ENCODE measurements at regions not wholly inside any gene's neighbourhood (a gene's known extent, or its start where the extent isn't known, plus 50 kb on each side); places are given as distances from the start of the nearest gene placed in this dataset.

DNA sequence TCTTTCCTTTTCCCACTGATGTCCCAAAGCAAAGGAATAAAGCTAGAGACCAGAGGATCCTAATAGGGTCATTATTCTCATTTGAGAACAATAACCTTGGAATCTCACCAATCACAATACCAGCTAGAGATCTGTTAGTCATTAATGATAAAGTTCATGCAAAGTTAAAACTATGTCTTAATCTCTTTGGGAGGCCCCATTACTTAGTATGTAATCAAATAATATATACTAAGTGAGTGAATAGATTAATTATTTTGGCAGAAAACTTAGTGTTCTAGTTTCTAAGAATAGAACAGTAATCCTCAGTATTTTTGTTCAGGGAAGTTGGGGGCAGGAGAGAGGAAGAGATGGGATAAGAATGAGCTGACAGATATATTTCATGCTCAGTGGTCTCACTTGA is 227.2 kb downstream of the MTERF1 start:
- no peak overlapping the region for H3K4me2 ChIP-seq (ENCODE audit: insufficient read depth, low read length)
- no peaks in the 10 kb centered on the region for H3K9me3 ChIP-seq (replicated peaks; ENCODE audit: control insufficient read depth, insufficient read depth, low read depth, low read length)
- no peaks in the 10 kb centered on the region for H3K27me3 ChIP-seq (ENCODE audit: control insufficient read depth in 2 of 2, insufficient read depth in 2 of 2, low read length in 2 of 2)
- no peak overlapping the region for H3K4me3 ChIP-seq
- POLR2A ChIA-PET = interaction anchor here (0.7 to 1.2 kb wide), 2 partner anchors 15 to 49 kb away, joined by 3 to 4 read pairs; no protein-coding TSS in a partner anchor
- no peak overlapping the region for H3K9ac ChIP-seq (ENCODE audit: insufficient read depth in 1 of 2, low read depth in 2 of 2, low read length in 2 of 2)
- DNase-seq (ENCODE audit: extremely low read depth in 1 of 4, low spot score in 3 of 4) = no peak
- no peak overlapping the region for H3K27ac ChIP-seq (ENCODE audit: extremely low read depth, low read depth, low read length)
- CTCF ChIA-PET (ENCODE audit: low intra/inter-chr PET ratio) = no interaction called here
- no peaks in the 10 kb centered on the region for H3K79me2 ChIP-seq (ENCODE audit: control insufficient read depth, insufficient read depth, low read length)
- no peak for ATAC-seq
- H3K9me1 ChIP-seq (ENCODE audit: control insufficient read depth, insufficient read depth, low read length) = no peaks in the 10 kb centered on the region
- TF ChIP-seq RAD51 (IDR thresholded peaks at IDR 0.05; ENCODE audit: borderline replicate concordance, low read depth) (no peak), NRF1 (conservative IDR thresholded peaks at IDR 0.05 in 1 of 2, IDR thresholded peaks at IDR 0.05 in 1 of 2) (no peak)
- TF ChIP-seq, protein P1, sequence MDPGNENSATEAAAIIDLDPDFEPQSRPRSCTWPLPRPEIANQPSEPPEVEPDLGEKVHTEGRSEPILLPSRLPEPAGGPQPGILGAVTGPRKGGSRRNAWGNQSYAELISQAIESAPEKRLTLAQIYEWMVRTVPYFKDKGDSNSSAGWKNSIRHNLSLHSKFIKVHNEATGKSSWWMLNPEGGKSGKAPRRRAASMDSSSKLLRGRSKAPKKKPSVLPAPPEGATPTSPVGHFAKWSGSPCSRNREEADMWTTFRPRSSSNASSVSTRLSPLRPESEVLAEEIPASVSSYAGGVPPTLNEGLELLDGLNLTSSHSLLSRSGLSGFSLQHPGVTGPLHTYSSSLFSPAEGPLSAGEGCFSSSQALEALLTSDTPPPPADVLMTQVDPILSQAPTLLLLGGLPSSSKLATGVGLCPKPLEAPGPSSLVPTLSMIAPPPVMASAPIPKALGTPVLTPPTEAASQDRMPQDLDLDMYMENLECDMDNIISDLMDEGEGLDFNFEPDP (CRISPR knock-in tag; IDR thresholded peaks at IDR 0.05) = no peak
- no peak overlapping the region for H2AFZ ChIP-seq (ENCODE audit: low read depth, low read length)
- FAIRE-seq = no peak
- no peaks in the 10 kb centered on the region for H4K20me1 ChIP-seq (replicated peaks; ENCODE audit: control insufficient read depth, insufficient read depth, low read length)
- no TSS peak for BruUV-seq (replicated peaks)
- intact Hi-C loops (cut with micrococcal nuclease) (no loop called here), in situ Hi-C loops (cut with MboI) (no loop called here)
- no peaks in the 10 kb centered on the region for H3K4me1 ChIP-seq (replicated peaks in 1 of 2; ENCODE audit: control insufficient read depth in 2 of 2, insufficient read depth in 2 of 2, low read length in 2 of 2)
- H3K36me3 ChIP-seq (ENCODE audit: control insufficient read depth, insufficient read depth, low read length) = no peaks in the 10 kb centered on the region

DNA sequence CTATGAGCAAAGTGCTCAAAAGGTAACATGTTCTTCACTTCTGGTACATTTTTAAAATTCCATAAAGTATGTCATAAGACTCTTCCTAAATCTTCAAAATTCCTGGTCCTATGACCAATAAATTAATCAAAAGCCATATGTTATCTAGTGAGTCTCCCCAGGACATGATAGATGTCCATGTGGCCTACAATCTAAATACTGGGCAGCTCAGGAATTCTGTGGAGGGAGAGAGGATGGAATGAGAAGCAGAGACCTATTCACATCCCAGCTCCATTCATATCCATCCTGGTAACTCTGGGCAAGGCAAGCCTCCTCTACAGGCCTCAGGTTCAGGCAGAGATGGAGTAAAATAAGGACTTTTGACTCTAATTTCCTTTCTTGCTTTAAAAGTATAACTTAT is 224.8 kb downstream of the MTERF1 start:
- no peak for DNase-seq (ENCODE audit: extremely low read depth in 1 of 4, low spot score in 3 of 4)
- no peaks in the 10 kb centered on the region for H3K27me3 ChIP-seq (ENCODE audit: control insufficient read depth in 2 of 2, insufficient read depth in 2 of 2, low read length in 2 of 2)
- no peak for ATAC-seq
- in situ Hi-C loops (cut with MboI) (no loop called here), intact Hi-C loops (cut with micrococcal nuclease) (no loop called here)
- no peak overlapping the region for H3K4me2 ChIP-seq (ENCODE audit: insufficient read depth, low read length)
- no peaks in the 10 kb centered on the region for H4K20me1 ChIP-seq (replicated peaks; ENCODE audit: control insufficient read depth, insufficient read depth, low read length)
- no peak overlapping the region for H2AFZ ChIP-seq (ENCODE audit: low read depth, low read length)
- ChIA-PET CTCF (ENCODE audit: low intra/inter-chr PET ratio) (no interaction called here), POLR2A (no interaction called here)
- no peaks in the 10 kb centered on the region for H3K9me3 ChIP-seq (replicated peaks; ENCODE audit: control insufficient read depth, insufficient read depth, low read depth, low read length)
- no peaks in the 10 kb centered on the region for H3K9me1 ChIP-seq (ENCODE audit: control insufficient read depth, insufficient read depth, low read length)
- no TSS peak for BruUV-seq (replicated peaks)
- no peaks in the 10 kb centered on the region for H3K4me1 ChIP-seq (replicated peaks in 1 of 2; ENCODE audit: control insufficient read depth in 2 of 2, insufficient read depth in 2 of 2, low read length in 2 of 2)
- H3K36me3 ChIP-seq (ENCODE audit: control insufficient read depth, insufficient read depth, low read length) = no peaks in the 10 kb centered on the region
- no peak for FAIRE-seq
- TF ChIP-seq, protein P2, sequence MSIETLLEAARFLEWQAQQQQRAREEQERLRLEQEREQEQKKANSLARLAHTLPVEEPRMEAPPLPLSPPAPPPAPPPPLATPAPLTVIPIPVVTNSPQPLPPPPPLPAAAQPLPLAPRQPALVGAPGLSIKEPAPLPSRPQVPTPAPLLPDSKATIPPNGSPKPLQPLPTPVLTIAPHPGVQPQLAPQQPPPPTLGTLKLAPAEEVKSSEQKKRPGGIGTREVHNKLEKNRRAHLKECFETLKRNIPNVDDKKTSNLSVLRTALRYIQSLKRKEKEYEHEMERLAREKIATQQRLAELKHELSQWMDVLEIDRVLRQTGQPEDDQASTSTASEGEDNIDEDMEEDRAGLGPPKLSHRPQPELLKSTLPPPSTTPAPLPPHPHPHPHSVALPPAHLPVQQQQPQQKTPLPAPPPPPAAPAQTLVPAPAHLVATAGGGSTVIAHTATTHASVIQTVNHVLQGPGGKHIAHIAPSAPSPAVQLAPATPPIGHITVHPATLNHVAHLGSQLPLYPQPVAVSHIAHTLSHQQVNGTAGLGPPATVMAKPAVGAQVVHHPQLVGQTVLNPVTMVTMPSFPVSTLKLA (conservative IDR thresholded peaks at IDR 0.05) = no peak
- TF ChIP-seq PHF20 (IDR thresholded peaks at IDR 0.05; ENCODE audit: partially characterized antibody) (no peak), MAFG (tag; conservative IDR thresholded peaks at IDR 0.05) (no peak), FOSL1 (tag; conservative IDR thresholded peaks at IDR 0.05) (no peak)
- TF ChIP-seq, protein P3, sequence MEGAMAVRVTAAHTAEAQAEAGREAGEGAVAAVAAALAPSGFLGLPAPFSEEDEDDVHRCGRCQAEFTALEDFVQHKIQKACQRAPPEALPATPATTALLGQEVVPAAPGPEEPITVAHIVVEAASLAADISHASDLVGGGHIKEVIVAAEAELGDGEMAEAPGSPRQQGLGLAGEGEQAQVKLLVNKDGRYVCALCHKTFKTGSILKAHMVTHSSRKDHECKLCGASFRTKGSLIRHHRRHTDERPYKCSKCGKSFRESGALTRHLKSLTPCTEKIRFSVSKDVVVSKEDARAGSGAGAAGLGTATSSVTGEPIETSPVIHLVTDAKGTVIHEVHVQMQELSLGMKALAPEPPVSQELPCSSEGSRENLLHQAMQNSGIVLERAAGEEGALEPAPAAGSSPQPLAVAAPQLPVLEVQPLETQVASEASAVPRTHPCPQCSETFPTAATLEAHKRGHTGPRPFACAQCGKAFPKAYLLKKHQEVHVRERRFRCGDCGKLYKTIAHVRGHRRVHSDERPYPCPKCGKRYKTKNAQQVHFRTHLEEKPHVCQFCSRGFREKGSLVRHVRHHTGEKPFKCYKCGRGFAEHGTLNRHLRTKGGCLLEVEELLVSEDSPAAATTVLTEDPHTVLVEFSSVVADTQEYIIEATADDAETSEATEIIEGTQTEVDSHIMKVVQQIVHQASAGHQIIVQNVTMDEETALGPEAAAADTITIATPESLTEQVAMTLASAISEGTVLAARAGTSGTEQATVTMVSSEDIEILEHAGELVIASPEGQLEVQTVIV (CRISPR knock-in tag; IDR thresholded peaks at IDR 0.05; ENCODE audit: borderline replicate concordance) = no peak
- TF ChIP-seq, protein P4, sequence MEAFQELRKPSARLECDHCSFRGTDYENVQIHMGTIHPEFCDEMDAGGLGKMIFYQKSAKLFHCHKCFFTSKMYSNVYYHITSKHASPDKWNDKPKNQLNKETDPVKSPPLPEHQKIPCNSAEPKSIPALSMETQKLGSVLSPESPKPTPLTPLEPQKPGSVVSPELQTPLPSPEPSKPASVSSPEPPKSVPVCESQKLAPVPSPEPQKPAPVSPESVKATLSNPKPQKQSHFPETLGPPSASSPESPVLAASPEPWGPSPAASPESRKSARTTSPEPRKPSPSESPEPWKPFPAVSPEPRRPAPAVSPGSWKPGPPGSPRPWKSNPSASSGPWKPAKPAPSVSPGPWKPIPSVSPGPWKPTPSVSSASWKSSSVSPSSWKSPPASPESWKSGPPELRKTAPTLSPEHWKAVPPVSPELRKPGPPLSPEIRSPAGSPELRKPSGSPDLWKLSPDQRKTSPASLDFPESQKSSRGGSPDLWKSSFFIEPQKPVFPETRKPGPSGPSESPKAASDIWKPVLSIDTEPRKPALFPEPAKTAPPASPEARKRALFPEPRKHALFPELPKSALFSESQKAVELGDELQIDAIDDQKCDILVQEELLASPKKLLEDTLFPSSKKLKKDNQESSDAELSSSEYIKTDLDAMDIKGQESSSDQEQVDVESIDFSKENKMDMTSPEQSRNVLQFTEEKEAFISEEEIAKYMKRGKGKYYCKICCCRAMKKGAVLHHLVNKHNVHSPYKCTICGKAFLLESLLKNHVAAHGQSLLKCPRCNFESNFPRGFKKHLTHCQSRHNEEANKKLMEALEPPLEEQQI (IDR thresholded peaks at IDR 0.05) = no peak
- H3K4me3 ChIP-seq = no peak overlapping the region
- no peak overlapping the region for H3K27ac ChIP-seq (ENCODE audit: extremely low read depth, low read depth, low read length)
- no peak overlapping the region for H3K9ac ChIP-seq (ENCODE audit: insufficient read depth in 1 of 2, low read depth in 2 of 2, low read length in 2 of 2)
- H3K79me2 ChIP-seq (ENCODE audit: control insufficient read depth, insufficient read depth, low read length) = no peaks in the 10 kb centered on the region
